ENCODE measurements at regions not wholly inside any gene's neighbourhood (a gene's known extent, or its start where the extent isn't known, plus 50 kb on each side); places are given as distances from the start of the nearest gene placed in this dataset.

GRCh38 chr1:232431326-232431725 lies 198.6 kb downstream of the SIPA1L2 start:
- TF ChIP-seq POLR2A (IDR thresholded peaks at IDR 0.05; ENCODE audit: low read depth, low read length), result no peak
- TF ChIP-seq, protein P1, sequence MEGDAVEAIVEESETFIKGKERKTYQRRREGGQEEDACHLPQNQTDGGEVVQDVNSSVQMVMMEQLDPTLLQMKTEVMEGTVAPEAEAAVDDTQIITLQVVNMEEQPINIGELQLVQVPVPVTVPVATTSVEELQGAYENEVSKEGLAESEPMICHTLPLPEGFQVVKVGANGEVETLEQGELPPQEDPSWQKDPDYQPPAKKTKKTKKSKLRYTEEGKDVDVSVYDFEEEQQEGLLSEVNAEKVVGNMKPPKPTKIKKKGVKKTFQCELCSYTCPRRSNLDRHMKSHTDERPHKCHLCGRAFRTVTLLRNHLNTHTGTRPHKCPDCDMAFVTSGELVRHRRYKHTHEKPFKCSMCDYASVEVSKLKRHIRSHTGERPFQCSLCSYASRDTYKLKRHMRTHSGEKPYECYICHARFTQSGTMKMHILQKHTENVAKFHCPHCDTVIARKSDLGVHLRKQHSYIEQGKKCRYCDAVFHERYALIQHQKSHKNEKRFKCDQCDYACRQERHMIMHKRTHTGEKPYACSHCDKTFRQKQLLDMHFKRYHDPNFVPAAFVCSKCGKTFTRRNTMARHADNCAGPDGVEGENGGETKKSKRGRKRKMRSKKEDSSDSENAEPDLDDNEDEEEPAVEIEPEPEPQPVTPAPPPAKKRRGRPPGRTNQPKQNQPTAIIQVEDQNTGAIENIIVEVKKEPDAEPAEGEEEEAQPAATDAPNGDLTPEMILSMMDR (conservative IDR thresholded peaks at IDR 0.05; ENCODE audit: low read depth, low read length), result no peak
- TF ChIP-seq RAD21 (IDR thresholded peaks at IDR 0.05; ENCODE audit: low read length), result no peak
- TF ChIP-seq SMC3 (IDR thresholded peaks at IDR 0.05; ENCODE audit: low read depth, low read length), result no peak
- no peak for TF ChIP-seq RCOR1 (IDR thresholded peaks at IDR 0.05; ENCODE audit: insufficient replicate concordance, low read length)
- no peak for TF ChIP-seq CHD1 (IDR thresholded peaks at IDR 0.05; ENCODE audit: low read depth, low read length)
- no peak for TF ChIP-seq USF2 (IDR thresholded peaks at IDR 0.05; ENCODE audit: low read depth, low read length)
- TF ChIP-seq FOS (IDR thresholded peaks at IDR 0.05; ENCODE audit: low read depth, low read length), result no peak

Data from IMR-90 (cell line).